PC-9 (cell line): ENCODE measurements at regions not wholly inside any gene's neighbourhood (a gene's known extent, or its start where the extent isn't known, plus 50 kb on each side); places are given as distances from the start of the nearest gene placed in this dataset.

Source experiments
- BruUV-seq: library from RNA; stranded (reverse); fragments of 400-500 nt; replicated peaks from 2 replicates; lab custom pipeline; 2021; lab: Mats Ljungman, UMichigan
- CTCF ChIA-PET: fragments of 300-600 bp; sonication (Branson Sonifier 250); formaldehyde crosslinking; loops from one replicate; lab custom pipeline; 2022; ENCODE audit warnings: antibody characterized with exemption; lab: Charles Lee
- POLR2A ChIA-PET: fragments of 300-600 bp; sonication (Branson Sonifier 250); formaldehyde crosslinking; loops from one replicate; lab custom pipeline; 2022; ENCODE audit warnings: antibody characterized with exemption; ENCODE audit not compliant: unreplicated experiment; lab: Charles Lee
- DNase-seq, 2 experiments: peaks; one replicate each; pipeline versions ENCODE4 v3.0.0 to v3.0.0-alpha.2; 2015 to 2022; ENCODE audit warnings: mixed read lengths in 1 of 2
- H2AFZ ChIP-seq: fragments of 200-600 bp; sonication (generic); 2 replicates; pipeline ENCODE4 v1.8.1; 2017; ENCODE audit warnings: antibody characterized with exemption
- H3F3A ChIP-seq: fragments of 200-600 bp; sonication (generic); 2 replicates; pipeline ENCODE4 v1.8.1; 2017; ENCODE audit warnings: antibody characterized with exemption, mild to moderate bottlenecking, low read depth; ENCODE audit not compliant: insufficient read depth
- H3K27ac ChIP-seq: fragments of 200-600 bp; sonication (generic); 2 replicates; pipeline ENCODE4 v1.6.1; 2016; ENCODE audit warnings: mixed run types
- H3K27me3 ChIP-seq: fragments of 200-600 bp; sonication (generic); 2 replicates; pipeline ENCODE4 v1.6.1; 2016; ENCODE audit warnings: low read depth, mixed run types; ENCODE audit not compliant: insufficient read depth
- H3K36me3 ChIP-seq: fragments of 200-600 bp; sonication (generic); 2 replicates; pipeline ENCODE4 v1.6.1; 2016; ENCODE audit warnings: low read depth, mixed run types
- H3K4me1 ChIP-seq: fragments of 200-600 bp; sonication (generic); replicated peaks from 2 replicates; pipeline ENCODE4 v1.6.1; 2016; ENCODE audit warnings: mixed run types; ENCODE audit not compliant: insufficient read depth
- H3K4me2 ChIP-seq: fragments of 200-600 bp; sonication (generic); 2 replicates; pipeline ENCODE4 v1.6.1; 2017; ENCODE audit warnings: mixed run types
- H3K4me3 ChIP-seq: fragments of 200-600 bp; sonication (generic); 2 replicates; pipeline ENCODE4 v1.6.1; 2016; ENCODE audit warnings: mixed run types
- H3K79me2 ChIP-seq: fragments of 200-600 bp; sonication (generic); 2 replicates; pipeline ENCODE4 v1.6.1; 2017; ENCODE audit warnings: low read depth, mixed run types
- H3K9me2 ChIP-seq: fragments of 200-600 bp; sonication (generic); 2 replicates; pipeline ENCODE4 v1.8.1; 2017; ENCODE audit warnings: mild to moderate bottlenecking; ENCODE audit not compliant: insufficient read depth
- H3K9me3 ChIP-seq: fragments of 200-600 bp; sonication (generic); 2 replicates; pipeline ENCODE4 v1.8.1; 2016; ENCODE audit warnings: low read depth; ENCODE audit not compliant: insufficient read depth
- H4K20me1 ChIP-seq: fragments of 200-600 bp; sonication (generic); 2 replicates; pipeline ENCODE4 v1.8.1; 2017; ENCODE audit not compliant: insufficient read depth
- CTCF ChIP-seq: fragments of 200-600 bp; sonication (generic); conservative IDR thresholded peaks from 2 replicates; pipeline ENCODE4 v1.6.1; 2017; ENCODE audit warnings: mixed run types, antibody characterized with exemption, mild to moderate bottlenecking, moderate library complexity
- EZH2 ChIP-seq: fragments of 200-600 bp; sonication (generic); IDR thresholded peaks from 2 replicates; pipeline ENCODE4 v1.8.0; 2017; ENCODE audit warnings: antibody characterized with exemption, low read depth
- intact Hi-C: fragments of 100-400 bp; cut with micrococcal nuclease; formaldehyde crosslinking; loops from one replicate; pipeline ENCODE4 v1.10.0; 2022; ENCODE audit not compliant: unreplicated experiment

- ChIA-PET CTCF (interaction anchor here (0.6 kb wide), 1 partner anchor 70 kb away, joined by 3 read pairs; no protein-coding TSS in a partner anchor), POLR2A (no interaction called here)
- H3K4me1 ChIP-seq = peaks cover 17% of the 10 kb centered on the region
- H3K36me3 ChIP-seq = no peaks in the 10 kb centered on the region
- TF ChIP-seq EZH2 (no peak), CTCF (no peak)
- H3K27ac ChIP-seq = peak overlapping the region; percentile 37
- H3K4me3 ChIP-seq = peak overlapping the region; percentile 30; the same call in 1 of the 2 replicates
- intact Hi-C loops = loop anchor here (5.0 kb wide), 2 partner anchors 105 to 115 kb away; partner anchors contain the start of gene PKP2
- BruUV-seq = no TSS peak
- no peaks in the 10 kb centered on the region for H3K27me3 ChIP-seq
- peak overlapping the region; percentile 78 for H3K4me2 ChIP-seq
- H3K79me2 ChIP-seq = no peaks in the 10 kb centered on the region
- H3K9me2 ChIP-seq = no peaks in the 10 kb centered on the region
- no peak overlapping the region for H2AFZ ChIP-seq
- H3K9me3 ChIP-seq = peaks cover 13% of the 10 kb centered on the region; the same call in 1 of the 2 replicates
- H4K20me1 ChIP-seq = no peaks in the 10 kb centered on the region
- DNase-seq = peak; percentile 63 to 86
- H3F3A ChIP-seq = peaks cover 8% of the 10 kb centered on the region
Observed at GRCh38 chr12:33012226-33012625, 115.6 kb upstream of the PKP2 start.

- Histone ChIP-seq H3K4me2 (no peak overlapping the region), H3K9me3 (no peaks in the 10 kb centered on the region), H3K4me3 (no peak overlapping the region), H4K20me1 (no peaks in the 10 kb centered on the region), H2AFZ (no peak overlapping the region), H3K36me3 (no peaks in the 10 kb centered on the region), H3K9me2 (no peaks in the 10 kb centered on the region), H3K27me3 (no peaks in the 10 kb centered on the region), H3K27ac (no peak overlapping the region), H3F3A (no peaks in the 10 kb centered on the region), H3K4me1 (no peaks in the 10 kb centered on the region), H3K79me2 (no peaks in the 10 kb centered on the region)
- no peak for DNase-seq
- no TSS peak for BruUV-seq
- ChIA-PET POLR2A (no interaction called here), CTCF (no interaction called here)
- intact Hi-C loops = no loop called here
- TF ChIP-seq CTCF (no peak), EZH2 (no peak)
Observed at GRCh38 chr12:33006106-33006505, 109.5 kb upstream of the PKP2 start.

- no peaks in the 10 kb centered on the region for H3K9me2 ChIP-seq
- DNase-seq = no peak
- H3K79me2 ChIP-seq = no peaks in the 10 kb centered on the region
- intact Hi-C loops = no loop called here
- H3K27me3 ChIP-seq = no peaks in the 10 kb centered on the region
- no peaks in the 10 kb centered on the region for H3F3A ChIP-seq
- H3K4me3 ChIP-seq = no peak overlapping the region
- H4K20me1 ChIP-seq = no peaks in the 10 kb centered on the region
- ChIA-PET CTCF (no interaction called here), POLR2A (interaction anchor here (0.6 kb wide), 1 partner anchor 107 kb away, joined by 3 read pairs; no protein-coding TSS in a partner anchor)
- TF ChIP-seq CTCF (no peak), EZH2 (no peak)
- H3K4me2 ChIP-seq = no peak overlapping the region
- H3K36me3 ChIP-seq = no peaks in the 10 kb centered on the region
- H3K9me3 ChIP-seq = no peaks in the 10 kb centered on the region
- no peak overlapping the region for H3K27ac ChIP-seq
- no peaks in the 10 kb centered on the region for H3K4me1 ChIP-seq
- no TSS peak for BruUV-seq
- H2AFZ ChIP-seq = no peak overlapping the region
Observed at GRCh38 chr12:33000016-33000415, 103.4 kb upstream of the PKP2 start.
